ENCODE measurements at regions not wholly inside any gene's neighbourhood (a gene's known extent, or its start where the extent isn't known, plus 50 kb on each side); places are given as distances from the start of the nearest gene placed in this dataset.

GRCh38 chr6:56766139-56766805 is 123.6 kb upstream of the DST start:
- TF ChIP-seq STAT3 (IDR thresholded peaks at IDR 0.05; ENCODE audit: low read depth, low read length) (no peak), CTCF (IDR thresholded peaks at IDR 0.05 in 2 of 3, conservative IDR thresholded peaks at IDR 0.05 in 1 of 3; ENCODE audit: control insufficient read depth in 2 of 3, extremely low read depth in 1 of 3, insufficient read depth in 1 of 3, low read depth in 3 of 3, low read length in 3 of 3) (no peak), HSF1 (IDR thresholded peaks at IDR 0.05; ENCODE audit: low read depth, low read length) (no peak), HDGF (IDR thresholded peaks at IDR 0.05) (no peak), ELK1 (IDR thresholded peaks at IDR 0.05; ENCODE audit: low read depth, low read length) (no peak), POLR2AphosphoS2 (IDR thresholded peaks at IDR 0.05; ENCODE audit: low read depth, low read length) (no peak), HDAC2 (IDR thresholded peaks at IDR 0.05) (no peak), POLR2A (IDR thresholded peaks at IDR 0.05; ENCODE audit: low read depth, low read length) (no peak), MYC (IDR thresholded peaks at IDR 0.05; ENCODE audit: insufficient read depth, insufficient read length, insufficient replicate concordance, low read length, severe bottlenecking) (no peak), TCF3 (IDR thresholded peaks at IDR 0.05; ENCODE audit: borderline replicate concordance, insufficient read depth, low read depth, low read length) (no peak), ZNF274 (IDR thresholded peaks at IDR 0.05; ENCODE audit: insufficient read depth, insufficient read length) (no peak), CHD2 (IDR thresholded peaks at IDR 0.05; ENCODE audit: borderline replicate concordance, low read depth, low read length) (no peak), EP300 (IDR thresholded peaks at IDR 0.05; ENCODE audit: borderline replicate concordance in 1 of 2, control insufficient read depth in 1 of 2, low read depth in 2 of 2, low read length in 2 of 2) (no peak), YY1 (IDR thresholded peaks at IDR 0.05; ENCODE audit: low read depth, low read length) (no peak)
